ENCODE measurements at regions not wholly inside any gene's neighbourhood (a gene's known extent, or its start where the extent isn't known, plus 50 kb on each side); places are given as distances from the start of the nearest gene placed in this dataset.
"Not testable (repeated sequence)": the region's sequence is repeated elsewhere in the genome, so short reads cannot be mapped to it uniquely, and the experiment has no call there.

- intact Hi-C loops (cut with micrococcal nuclease; ENCODE audit: unreplicated experiment) = no loop called here
- no TSS peak for BruUV-seq (replicated peaks)
- no peaks in the 10 kb centered on the region for H3K9me2 ChIP-seq (ENCODE audit: insufficient read depth)
- H3K4me2 ChIP-seq = no peak overlapping the region
- H2AFZ ChIP-seq = no peak overlapping the region
- no peak for DNase-seq
- no peak overlapping the region for H3K27ac ChIP-seq
- H3K4me1 ChIP-seq (replicated peaks; ENCODE audit: insufficient read depth) = no peaks in the 10 kb centered on the region
- peaks cover 6% of the 10 kb centered on the region; the same call in 1 of the 2 replicates for H3K27me3 ChIP-seq (ENCODE audit: insufficient read depth, low read depth)
- no peaks in the 10 kb centered on the region for H3F3A ChIP-seq (ENCODE audit: insufficient read depth, low read depth)
- H3K4me3 ChIP-seq = no peak overlapping the region
- POLR2A ChIA-PET (ENCODE audit: unreplicated experiment) = no interaction called here
- no peaks in the 10 kb centered on the region for H4K20me1 ChIP-seq (ENCODE audit: insufficient read depth)
- no peaks in the 10 kb centered on the region for H3K36me3 ChIP-seq (ENCODE audit: low read depth)
- no peaks in the 10 kb centered on the region for H3K79me2 ChIP-seq (ENCODE audit: low read depth)
- no peaks in the 10 kb centered on the region for H3K9me3 ChIP-seq (ENCODE audit: insufficient read depth, low read depth)
- TF ChIP-seq CTCF (conservative IDR thresholded peaks at IDR 0.05) = no peak
- no peak for TF ChIP-seq EZH2 (IDR thresholded peaks at IDR 0.05; ENCODE audit: low read depth)
- CTCF ChIA-PET = no interaction called here
Measured at GRCh38 chr2:176936410-176936809, 276.2 kb upstream of the HNRNPA3 start.

- POLR2A ChIA-PET (ENCODE audit: unreplicated experiment) = no interaction called here
- Histone ChIP-seq H4K20me1 (ENCODE audit: insufficient read depth) (no peaks in the 10 kb centered on the region), H2AFZ (no peak overlapping the region), H3K36me3 (ENCODE audit: low read depth) (no peaks in the 10 kb centered on the region), H3K4me3 (no peak overlapping the region), H3K4me1 (replicated peaks; ENCODE audit: insufficient read depth) (no peaks in the 10 kb centered on the region), H3K4me2 (no peak overlapping the region), H3F3A (ENCODE audit: insufficient read depth, low read depth) (no peaks in the 10 kb centered on the region), H3K27me3 (ENCODE audit: insufficient read depth, low read depth) (no peaks in the 10 kb centered on the region), H3K79me2 (ENCODE audit: low read depth) (no peaks in the 10 kb centered on the region), H3K9me3 (ENCODE audit: insufficient read depth, low read depth) (no peaks in the 10 kb centered on the region), H3K9me2 (ENCODE audit: insufficient read depth) (no peaks in the 10 kb centered on the region), H3K27ac (no peak overlapping the region)
- BruUV-seq (replicated peaks) = no TSS peak
- intact Hi-C loops (cut with micrococcal nuclease; ENCODE audit: unreplicated experiment) = no loop called here
- DNase-seq = no peak
- CTCF ChIA-PET = no interaction called here
- TF ChIP-seq CTCF (conservative IDR thresholded peaks at IDR 0.05) (no peak), EZH2 (IDR thresholded peaks at IDR 0.05; ENCODE audit: low read depth) (no peak)
Measured at GRCh38 chr2:176944998-176945397, 267.6 kb upstream of the HNRNPA3 start.

- TF ChIP-seq EZH2 (IDR thresholded peaks at IDR 0.05; ENCODE audit: low read depth) (no peak), CTCF (conservative IDR thresholded peaks at IDR 0.05) (no peak)
Measured at GRCh38 chr2:176947754-176948153, 264.8 kb upstream of the HNRNPA3 start.

GRCh38 chr2:176951218-176951617, 261.4 kb upstream of the HNRNPA3 start:
- POLR2A ChIA-PET (ENCODE audit: unreplicated experiment); H3F3A ChIP-seq (ENCODE audit: insufficient read depth, low read depth); BruUV-seq (replicated peaks); H4K20me1 ChIP-seq (ENCODE audit: insufficient read depth); H3K4me2 ChIP-seq; H2AFZ ChIP-seq; H3K4me1 ChIP-seq (replicated peaks; ENCODE audit: insufficient read depth); DNase-seq; H3K79me2 ChIP-seq (ENCODE audit: low read depth); H3K9me2 ChIP-seq (ENCODE audit: insufficient read depth); CTCF ChIA-PET; intact Hi-C loops (cut with micrococcal nuclease; ENCODE audit: unreplicated experiment); H3K4me3 ChIP-seq; H3K36me3 ChIP-seq (ENCODE audit: low read depth); H3K27ac ChIP-seq; H3K9me3 ChIP-seq (ENCODE audit: insufficient read depth, low read depth): not testable (repeated sequence)
- H3K27me3 ChIP-seq (ENCODE audit: insufficient read depth, low read depth) = peaks cover 24% of the 10 kb centered on the region

More at GRCh38 chr2:176947754-176948153, 264.8 kb upstream of the HNRNPA3 start:
- DNase-seq = no peak
- Histone ChIP-seq H3K27ac (no peak overlapping the region), H3K27me3 (ENCODE audit: insufficient read depth, low read depth) (peaks cover 3% of the 10 kb centered on the region), H2AFZ (no peak overlapping the region), H3K79me2 (ENCODE audit: low read depth) (no peaks in the 10 kb centered on the region), H3K4me1 (replicated peaks; ENCODE audit: insufficient read depth) (no peaks in the 10 kb centered on the region), H4K20me1 (ENCODE audit: insufficient read depth) (no peaks in the 10 kb centered on the region), H3K36me3 (ENCODE audit: low read depth) (no peaks in the 10 kb centered on the region), H3K9me2 (ENCODE audit: insufficient read depth) (no peaks in the 10 kb centered on the region), H3K9me3 (ENCODE audit: insufficient read depth, low read depth) (no peaks in the 10 kb centered on the region), H3K4me2 (no peak overlapping the region), H3K4me3 (no peak overlapping the region), H3F3A (ENCODE audit: insufficient read depth, low read depth) (no peaks in the 10 kb centered on the region)
- ChIA-PET CTCF (no interaction called here), POLR2A (ENCODE audit: unreplicated experiment) (no interaction called here)
- no TSS peak for BruUV-seq (replicated peaks)
- intact Hi-C loops (cut with micrococcal nuclease; ENCODE audit: unreplicated experiment) = no loop called here

All from PC-9 (cell line).